Fibroblast of the aortic adventitia (primary cell): ENCODE measurements at regions not wholly inside any gene's neighbourhood (a gene's known extent, or its start where the extent isn't known, plus 50 kb on each side); places are given as distances from the start of the nearest gene placed in this dataset.

Experiments
- DNase-seq: peaks from one replicate; pipeline ENCODE4 v3.0.0-alpha.2; 2010; ENCODE audit warnings: low read depth
- H3K4me3 ChIP-seq: 2 replicates; pipeline ENCODE4 v1.5.1; 2011; ENCODE audit warnings: low read depth, mild to moderate bottlenecking, control low read depth, low read length, moderate library complexity
- CTCF ChIP-seq: IDR thresholded peaks from 2 replicates; pipeline ENCODE4 v1.5.1; 2011; ENCODE audit warnings: mild to moderate bottlenecking, low read length, control low read depth, inconsistent platforms; ENCODE audit not compliant: insufficient read depth

- DNase-seq: no peak
- no peak for TF ChIP-seq CTCF
- no peak overlapping the region for H3K4me3 ChIP-seq
Measured at GRCh38 chr1:228979774-228980173, 244.5 kb downstream of the RHOU start.

GRCh38 chr1:228980232-228980937 lies 245.1 kb downstream of the RHOU start:
- no peak for TF ChIP-seq CTCF
- no peak overlapping the region for H3K4me3 ChIP-seq
- DNase-seq: no peak

- TF ChIP-seq CTCF: no peak
- no peak for DNase-seq
- no peak overlapping the region for H3K4me3 ChIP-seq
Measured at GRCh38 chr1:228982637-228983036, 247.4 kb downstream of the RHOU start.

GRCh38 chr1:228983231-228983660 lies 248.0 kb downstream of the RHOU start:
- no peak overlapping the region for H3K4me3 ChIP-seq
- no peak for DNase-seq
- TF ChIP-seq CTCF: no peak

- no peak for TF ChIP-seq CTCF
- no peak for DNase-seq
- H3K4me3 ChIP-seq: no peak overlapping the region
Measured at GRCh38 chr1:228983661-228984060, 248.4 kb downstream of the RHOU start.

GRCh38 chr1:228984107-228984506 lies 248.8 kb downstream of the RHOU start:
- no peak for DNase-seq
- no peak for TF ChIP-seq CTCF
- H3K4me3 ChIP-seq: no peak overlapping the region
